ENCODE measurements at regions not wholly inside any gene's neighbourhood (a gene's known extent, or its start where the extent isn't known, plus 50 kb on each side); places are given as distances from the start of the nearest gene placed in this dataset.

DNA sequence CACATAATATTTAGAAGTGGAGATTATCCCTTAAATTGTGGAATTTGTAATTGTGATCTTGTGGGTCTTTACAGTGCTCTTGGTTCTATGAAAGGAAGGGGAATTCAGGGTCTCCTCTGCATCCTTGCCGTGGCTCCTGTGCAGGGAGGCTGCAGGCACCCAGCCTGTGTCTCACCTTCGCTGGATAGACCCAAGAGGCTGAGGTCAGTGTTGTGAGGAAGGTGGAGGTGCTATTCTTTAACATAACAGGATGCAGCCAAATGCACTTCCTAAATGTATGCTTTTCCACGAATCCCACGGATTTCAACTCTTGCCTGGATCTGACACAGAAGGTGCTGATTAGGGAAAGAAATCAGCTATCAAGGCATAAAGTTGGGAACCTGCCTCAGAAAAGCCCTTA, 69.5 kb downstream of the TMEM18 start:
- TF ChIP-seq, protein P1, sequence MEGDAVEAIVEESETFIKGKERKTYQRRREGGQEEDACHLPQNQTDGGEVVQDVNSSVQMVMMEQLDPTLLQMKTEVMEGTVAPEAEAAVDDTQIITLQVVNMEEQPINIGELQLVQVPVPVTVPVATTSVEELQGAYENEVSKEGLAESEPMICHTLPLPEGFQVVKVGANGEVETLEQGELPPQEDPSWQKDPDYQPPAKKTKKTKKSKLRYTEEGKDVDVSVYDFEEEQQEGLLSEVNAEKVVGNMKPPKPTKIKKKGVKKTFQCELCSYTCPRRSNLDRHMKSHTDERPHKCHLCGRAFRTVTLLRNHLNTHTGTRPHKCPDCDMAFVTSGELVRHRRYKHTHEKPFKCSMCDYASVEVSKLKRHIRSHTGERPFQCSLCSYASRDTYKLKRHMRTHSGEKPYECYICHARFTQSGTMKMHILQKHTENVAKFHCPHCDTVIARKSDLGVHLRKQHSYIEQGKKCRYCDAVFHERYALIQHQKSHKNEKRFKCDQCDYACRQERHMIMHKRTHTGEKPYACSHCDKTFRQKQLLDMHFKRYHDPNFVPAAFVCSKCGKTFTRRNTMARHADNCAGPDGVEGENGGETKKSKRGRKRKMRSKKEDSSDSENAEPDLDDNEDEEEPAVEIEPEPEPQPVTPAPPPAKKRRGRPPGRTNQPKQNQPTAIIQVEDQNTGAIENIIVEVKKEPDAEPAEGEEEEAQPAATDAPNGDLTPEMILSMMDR (IDR thresholded peaks at IDR 0.05) = no peak
- TF ChIP-seq POLR2A (IDR thresholded peaks at IDR 0.05) = no peak
